ENCODE measurements at regions not wholly inside any gene's neighbourhood (a gene's known extent, or its start where the extent isn't known, plus 50 kb on each side); places are given as distances from the start of the nearest gene placed in this dataset.

DNA sequence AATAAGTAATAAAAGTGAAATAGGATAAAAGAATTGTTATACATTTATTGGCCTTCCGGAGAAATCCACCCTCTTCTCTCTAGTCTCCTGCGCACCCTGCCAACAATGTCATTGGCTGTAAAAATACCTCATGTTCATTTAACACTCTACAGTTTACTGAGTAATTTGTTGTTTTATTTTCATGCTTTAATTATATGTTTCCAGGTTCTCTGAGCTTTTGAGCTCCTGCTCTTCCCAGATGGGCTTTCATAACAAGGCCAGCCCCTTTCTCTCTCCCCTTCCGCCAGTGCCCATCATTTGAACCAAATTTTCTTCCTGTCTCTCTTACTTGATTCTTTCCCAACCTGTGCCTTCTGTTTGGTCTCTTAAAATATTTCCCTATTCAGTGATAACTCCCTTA, 144.6 kb upstream of the PRSS1 start:
- no peak overlapping the region for H3K4me3 ChIP-seq (ENCODE audit: low read depth, low read length)
- TF ChIP-seq, protein P1, sequence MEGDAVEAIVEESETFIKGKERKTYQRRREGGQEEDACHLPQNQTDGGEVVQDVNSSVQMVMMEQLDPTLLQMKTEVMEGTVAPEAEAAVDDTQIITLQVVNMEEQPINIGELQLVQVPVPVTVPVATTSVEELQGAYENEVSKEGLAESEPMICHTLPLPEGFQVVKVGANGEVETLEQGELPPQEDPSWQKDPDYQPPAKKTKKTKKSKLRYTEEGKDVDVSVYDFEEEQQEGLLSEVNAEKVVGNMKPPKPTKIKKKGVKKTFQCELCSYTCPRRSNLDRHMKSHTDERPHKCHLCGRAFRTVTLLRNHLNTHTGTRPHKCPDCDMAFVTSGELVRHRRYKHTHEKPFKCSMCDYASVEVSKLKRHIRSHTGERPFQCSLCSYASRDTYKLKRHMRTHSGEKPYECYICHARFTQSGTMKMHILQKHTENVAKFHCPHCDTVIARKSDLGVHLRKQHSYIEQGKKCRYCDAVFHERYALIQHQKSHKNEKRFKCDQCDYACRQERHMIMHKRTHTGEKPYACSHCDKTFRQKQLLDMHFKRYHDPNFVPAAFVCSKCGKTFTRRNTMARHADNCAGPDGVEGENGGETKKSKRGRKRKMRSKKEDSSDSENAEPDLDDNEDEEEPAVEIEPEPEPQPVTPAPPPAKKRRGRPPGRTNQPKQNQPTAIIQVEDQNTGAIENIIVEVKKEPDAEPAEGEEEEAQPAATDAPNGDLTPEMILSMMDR (conservative IDR thresholded peaks at IDR 0.05; ENCODE audit: low read depth, low read length) = no peak
- DNase-seq (ENCODE audit: low read depth) = no peak

DNA sequence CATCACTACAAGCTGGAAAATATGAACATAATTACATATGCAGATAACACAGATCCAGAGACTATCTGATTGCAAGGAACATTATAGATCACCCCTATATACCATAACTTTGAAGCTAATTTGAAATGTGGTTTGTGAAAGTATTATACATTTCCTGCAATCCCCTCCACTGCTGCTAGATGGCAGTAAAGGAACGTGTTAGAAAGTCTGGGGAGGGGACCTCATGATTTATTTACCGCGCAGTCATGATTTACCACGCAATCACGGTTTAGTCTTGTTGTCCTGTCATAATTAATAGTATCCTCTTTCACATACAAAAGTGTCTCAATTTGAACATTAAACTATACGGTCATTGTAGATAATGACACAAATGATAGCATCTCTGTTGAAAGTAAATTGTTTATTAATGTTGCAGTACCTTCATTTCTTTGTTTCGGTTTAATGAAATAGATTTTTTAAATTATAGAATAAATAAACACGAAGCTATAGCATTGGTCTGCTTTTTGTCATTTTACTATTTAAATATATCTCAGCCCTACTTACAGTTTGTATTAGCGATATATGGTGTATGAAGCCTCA, 145.3 kb upstream of the PRSS1 start:
- no peak overlapping the region for H3K4me3 ChIP-seq (ENCODE audit: low read depth, low read length)
- TF ChIP-seq, protein P1 (conservative IDR thresholded peaks at IDR 0.05; ENCODE audit: low read depth, low read length) = peak; percentile 96
- DNase-seq (ENCODE audit: low read depth) = no peak

DNA sequence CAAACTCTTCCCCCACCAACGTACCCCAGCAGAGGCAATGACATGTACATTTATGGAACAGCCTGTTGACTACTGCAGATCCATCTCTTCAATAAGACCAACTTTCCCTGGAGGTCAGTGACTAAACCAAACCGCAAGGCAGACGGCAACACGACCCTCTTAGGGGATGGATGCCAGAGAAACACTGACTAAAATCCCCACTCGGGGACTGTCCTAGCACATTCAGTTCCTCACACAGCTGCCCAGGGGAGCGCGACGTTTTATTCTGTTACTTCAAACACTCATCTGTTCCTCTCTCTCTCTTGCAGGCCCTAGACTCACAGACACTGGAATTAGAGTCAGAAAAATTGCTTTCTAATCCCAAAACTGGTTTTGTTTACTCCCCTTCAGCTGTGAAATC, 146.5 kb upstream of the PRSS1 start:
- DNase-seq (ENCODE audit: low read depth) = no peak
- no peak overlapping the region for H3K4me3 ChIP-seq (ENCODE audit: low read depth, low read length)
- TF ChIP-seq, protein P1 (conservative IDR thresholded peaks at IDR 0.05; ENCODE audit: low read depth, low read length) = no peak

DNA sequence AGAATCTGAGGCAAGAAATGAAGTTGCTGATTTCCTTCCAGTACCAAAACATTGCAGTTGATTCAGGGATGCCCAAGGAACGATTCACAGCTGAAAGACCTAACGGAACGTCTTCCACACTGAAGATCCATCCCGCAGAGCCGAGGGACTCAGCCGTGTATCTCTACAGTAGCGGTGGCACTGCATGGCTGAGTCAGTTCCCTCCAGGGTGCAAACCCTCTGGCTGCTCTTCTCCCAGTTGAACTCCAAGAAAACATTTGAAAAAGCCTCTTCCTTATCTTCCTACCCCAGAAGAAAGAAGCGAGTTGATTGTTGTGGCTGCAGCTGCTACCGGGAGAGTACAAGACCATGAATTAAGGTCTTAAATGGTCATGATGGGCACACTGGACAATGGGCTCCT, 147.1 kb upstream of the PRSS1 start:
- DNase-seq (ENCODE audit: low read depth) = no peak
- TF ChIP-seq, protein P1 (conservative IDR thresholded peaks at IDR 0.05; ENCODE audit: low read depth, low read length) = no peak
- no peak overlapping the region for H3K4me3 ChIP-seq (ENCODE audit: low read depth, low read length)

DNA sequence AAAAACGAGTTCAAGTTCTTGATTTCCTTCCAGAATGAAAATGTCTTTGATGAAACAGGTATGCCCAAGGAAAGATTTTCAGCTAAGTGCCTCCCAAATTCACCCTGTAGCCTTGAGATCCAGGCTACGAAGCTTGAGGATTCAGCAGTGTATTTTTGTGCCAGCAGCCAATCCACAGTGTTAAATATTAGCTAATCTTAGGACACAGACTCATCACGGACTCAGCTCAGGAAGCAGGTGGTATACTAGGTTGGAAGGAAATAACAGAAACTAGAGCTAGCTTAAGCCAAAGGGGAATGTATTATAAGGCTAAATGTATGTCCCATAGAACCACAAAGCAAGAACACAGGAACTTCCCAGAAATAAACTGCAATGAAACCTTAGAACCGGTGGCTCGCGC, 151.0 kb upstream of the PRSS1 start:
- H3K4me3 ChIP-seq (ENCODE audit: low read depth, low read length) = no peak overlapping the region
- DNase-seq (ENCODE audit: low read depth) = no peak
- TF ChIP-seq, protein P1 (conservative IDR thresholded peaks at IDR 0.05; ENCODE audit: low read depth, low read length) = no peak

DNA sequence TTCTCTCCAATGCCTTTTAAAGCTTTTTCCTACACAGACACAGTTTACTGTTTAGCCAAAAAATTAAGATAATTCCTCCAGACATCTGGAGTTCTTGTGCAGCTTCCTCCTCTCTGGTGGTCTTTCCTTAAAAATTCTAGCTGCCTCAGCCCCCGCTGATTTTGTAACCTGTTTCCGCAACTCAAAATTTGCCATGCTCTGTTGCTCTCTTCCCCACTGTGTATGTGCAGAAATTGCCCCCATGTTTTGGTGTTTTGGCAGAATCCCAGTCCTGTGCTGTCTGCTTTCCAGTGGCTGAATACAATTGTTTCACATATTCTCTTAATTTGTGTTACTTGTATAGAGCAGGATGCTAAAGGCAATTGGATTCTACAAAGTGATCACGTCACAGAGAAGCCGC, 151.7 kb upstream of the PRSS1 start:
- no peak overlapping the region for H3K4me3 ChIP-seq (ENCODE audit: low read depth, low read length)
- no peak for DNase-seq (ENCODE audit: low read depth)
- TF ChIP-seq, protein P1 (conservative IDR thresholded peaks at IDR 0.05; ENCODE audit: low read depth, low read length) = no peak

DNA sequence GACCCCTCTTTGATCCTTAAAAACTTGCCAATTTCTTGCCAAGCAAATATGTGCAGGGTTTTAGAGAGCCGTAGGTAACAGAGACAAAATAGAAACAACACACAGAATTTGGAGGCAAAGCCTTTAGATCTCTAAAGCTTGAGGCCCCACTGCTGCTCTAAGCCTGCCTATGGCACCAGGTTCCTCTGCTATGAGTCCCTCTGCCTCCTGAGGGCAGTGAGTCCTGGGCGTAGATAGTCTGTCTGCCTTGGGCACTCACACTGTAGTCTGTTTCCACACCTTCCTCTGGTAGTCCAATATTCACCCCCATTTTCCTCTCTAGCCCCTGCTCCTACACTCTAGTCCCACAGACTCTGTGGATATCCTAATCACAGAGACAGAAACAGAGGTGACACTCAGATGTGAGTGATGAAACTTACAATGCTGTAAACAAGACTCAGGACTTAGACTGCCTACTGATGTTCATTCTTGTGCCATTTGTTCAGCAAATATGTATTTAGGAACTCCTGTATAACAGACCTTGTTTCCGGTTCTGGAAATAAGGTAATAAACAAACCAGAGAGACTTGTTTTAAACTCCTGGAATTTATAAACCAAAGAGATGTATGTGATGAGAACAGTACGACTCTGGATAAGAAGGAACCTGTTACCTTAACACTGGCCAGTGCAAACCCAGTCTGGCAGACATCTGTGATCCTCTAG, 153.3 kb upstream of the PRSS1 start:
- TF ChIP-seq, protein P1 (conservative IDR thresholded peaks at IDR 0.05; ENCODE audit: low read depth, low read length) = no peak
- no peak overlapping the region for H3K4me3 ChIP-seq (ENCODE audit: low read depth, low read length)
- no peak for DNase-seq (ENCODE audit: low read depth)
